Brain microvascular endothelial cell (primary cell): ENCODE measurements at regions not wholly inside any gene's neighbourhood (a gene's known extent, or its start where the extent isn't known, plus 50 kb on each side); places are given as distances from the start of the nearest gene placed in this dataset.

Source experiments
- DNase-seq: peaks from one replicate; pipeline ENCODE4 v3.0.0-alpha.2; 2020
- H3K27ac ChIP-seq: fragments of 250-450 bp; sonication (Bioruptor Pico); 2 replicates; pipeline ENCODE4 v1.5.1; 2020; ENCODE audit warnings: mild to moderate bottlenecking, moderate library complexity
- H3K27me3 ChIP-seq: fragments of 250-450 bp; sonication (Bioruptor Pico); replicated peaks from 2 replicates; pipeline ENCODE4 v1.5.1; 2020; ENCODE audit warnings: mild to moderate bottlenecking
- H3K36me3 ChIP-seq: fragments of 250-450 bp; sonication (Bioruptor Pico); replicated peaks from 2 replicates; pipeline ENCODE4 v1.5.1; 2020; ENCODE audit warnings: mild to moderate bottlenecking
- H3K4me3 ChIP-seq: 2 replicates; pipeline ENCODE4 v1.5.1; 2011; ENCODE audit warnings: low read depth, mild to moderate bottlenecking, control low read depth, low read length, moderate library complexity
- in situ Hi-C: cut with HindIII; loops from 2 replicates; pipeline ENCODE4 v1.10.0; 2017; ENCODE audit warnings: low sequenced_read_pairs, low pct_ligation_motif_present
- TF ChIP-seq, protein P1 (sequence below): IDR thresholded peaks from 2 replicates; pipeline ENCODE4 v1.5.1; 2011; ENCODE audit warnings: low read depth, mild to moderate bottlenecking, moderate library complexity, low read length, control low read depth, inconsistent platforms; ENCODE audit errors: missing control alignments

DNA sequence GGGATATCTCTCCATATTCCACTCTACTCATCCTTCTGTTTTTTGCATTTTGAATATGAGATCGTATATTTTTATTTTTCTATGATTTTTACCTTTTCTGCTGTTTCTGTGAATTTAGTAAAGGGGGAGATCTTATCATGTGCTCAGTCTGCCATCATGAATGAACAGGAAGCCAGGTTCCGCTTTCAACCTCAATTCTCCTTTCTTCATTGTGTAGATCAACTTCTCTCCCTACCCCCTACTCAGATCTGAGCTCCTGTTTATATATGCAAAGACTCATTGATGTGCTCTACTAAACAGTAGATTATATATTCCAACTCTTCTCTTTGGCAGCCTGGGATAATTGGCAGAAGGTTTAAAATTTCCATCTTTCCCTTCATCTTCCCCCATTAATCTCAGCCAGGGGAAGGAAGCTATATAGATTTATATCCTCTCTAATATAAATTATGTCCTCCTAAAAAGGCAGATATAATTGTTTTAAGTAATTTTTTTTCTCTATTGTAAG is 336.7 kb upstream of the PLET1 start:
- H3K36me3 ChIP-seq, result no peaks in the 10 kb centered on the region
- no peak for DNase-seq
- no peak overlapping the region for H3K4me3 ChIP-seq
- no peaks in the 10 kb centered on the region for H3K27me3 ChIP-seq
- H3K27ac ChIP-seq, result no peak overlapping the region
- in situ Hi-C loops, result no loop called here
- TF ChIP-seq, protein P1, sequence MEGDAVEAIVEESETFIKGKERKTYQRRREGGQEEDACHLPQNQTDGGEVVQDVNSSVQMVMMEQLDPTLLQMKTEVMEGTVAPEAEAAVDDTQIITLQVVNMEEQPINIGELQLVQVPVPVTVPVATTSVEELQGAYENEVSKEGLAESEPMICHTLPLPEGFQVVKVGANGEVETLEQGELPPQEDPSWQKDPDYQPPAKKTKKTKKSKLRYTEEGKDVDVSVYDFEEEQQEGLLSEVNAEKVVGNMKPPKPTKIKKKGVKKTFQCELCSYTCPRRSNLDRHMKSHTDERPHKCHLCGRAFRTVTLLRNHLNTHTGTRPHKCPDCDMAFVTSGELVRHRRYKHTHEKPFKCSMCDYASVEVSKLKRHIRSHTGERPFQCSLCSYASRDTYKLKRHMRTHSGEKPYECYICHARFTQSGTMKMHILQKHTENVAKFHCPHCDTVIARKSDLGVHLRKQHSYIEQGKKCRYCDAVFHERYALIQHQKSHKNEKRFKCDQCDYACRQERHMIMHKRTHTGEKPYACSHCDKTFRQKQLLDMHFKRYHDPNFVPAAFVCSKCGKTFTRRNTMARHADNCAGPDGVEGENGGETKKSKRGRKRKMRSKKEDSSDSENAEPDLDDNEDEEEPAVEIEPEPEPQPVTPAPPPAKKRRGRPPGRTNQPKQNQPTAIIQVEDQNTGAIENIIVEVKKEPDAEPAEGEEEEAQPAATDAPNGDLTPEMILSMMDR, result no peak

- in situ Hi-C loops, result no loop called here
- TF ChIP-seq, protein P1, result no peak
Observed at GRCh38 chr11:112599265-112599664, 338.6 kb upstream of the PLET1 start.

DNA sequence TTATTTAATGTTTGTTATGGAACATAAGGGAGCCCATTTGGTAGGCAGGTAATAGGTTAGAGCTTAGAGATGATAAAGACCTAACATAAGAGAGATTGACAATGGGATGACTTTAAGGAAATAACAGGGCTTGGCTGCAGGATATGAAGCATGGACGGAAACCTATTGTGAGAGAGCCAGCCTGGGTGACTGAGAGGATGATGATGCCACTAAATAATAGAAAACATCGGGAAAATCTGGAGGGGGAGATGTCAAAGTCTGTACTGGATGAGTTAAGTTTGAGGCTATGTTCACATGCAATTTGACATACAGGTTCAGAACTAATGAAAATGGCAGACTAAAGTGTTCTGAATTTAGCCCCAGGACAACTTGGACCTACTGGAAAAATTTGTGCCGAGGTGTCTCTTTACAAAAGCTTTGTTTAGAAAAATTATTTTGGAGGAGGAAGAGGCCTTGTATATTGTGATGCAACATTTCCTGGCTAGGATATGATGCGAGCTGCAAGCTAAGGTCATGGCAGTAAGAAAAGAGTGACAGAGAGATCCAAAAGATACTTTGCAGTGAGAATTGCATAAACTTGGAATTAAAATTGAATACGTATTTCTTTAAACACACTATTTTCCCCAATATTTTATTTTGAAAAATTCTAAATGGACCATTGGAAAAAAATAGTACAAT is 339.3 kb upstream of the PLET1 start:
- H3K27me3 ChIP-seq, result no peaks in the 10 kb centered on the region
- in situ Hi-C loops, result no loop called here

More at GRCh38 chr11:112599265-112599664, 338.6 kb upstream of the PLET1 start:
- H3K27ac ChIP-seq, result no peak overlapping the region
- DNase-seq, result no peak
- H3K27me3 ChIP-seq, result no peaks in the 10 kb centered on the region
- no peaks in the 10 kb centered on the region for H3K36me3 ChIP-seq
- H3K4me3 ChIP-seq, result no peak overlapping the region

DNA sequence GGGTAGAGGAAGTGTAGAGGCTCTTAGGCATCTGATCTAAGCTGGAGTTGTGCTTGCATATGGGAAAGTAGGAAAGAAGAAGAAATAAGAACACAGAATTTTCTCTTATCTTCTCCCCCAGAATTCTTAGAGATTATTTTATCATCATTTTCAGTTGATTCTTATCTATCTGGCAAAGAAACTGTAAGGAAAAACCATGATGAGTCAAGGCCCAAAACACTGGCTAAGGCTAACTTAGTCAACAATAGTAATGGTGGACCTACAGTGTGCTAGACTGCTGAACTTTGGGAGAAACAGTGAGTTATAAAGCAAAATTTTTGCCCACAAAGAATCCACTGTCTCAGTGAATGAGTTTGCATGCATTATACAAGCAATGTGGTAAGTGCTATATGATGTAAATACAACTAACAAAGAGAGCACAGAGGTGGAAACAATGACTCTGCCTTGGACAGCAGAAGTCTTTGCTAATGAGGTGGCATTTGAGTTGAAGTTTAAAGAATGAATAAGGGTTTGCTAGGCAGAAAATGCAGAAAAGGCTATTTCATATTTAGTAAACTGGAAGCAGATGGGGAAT is 344.5 kb upstream of the PLET1 start:
- in situ Hi-C loops, result no loop called here
- peak; percentile 20 for DNase-seq
- H3K27ac ChIP-seq, result no peak overlapping the region
- TF ChIP-seq, protein P1, result no peak
- no peaks in the 10 kb centered on the region for H3K36me3 ChIP-seq
- no peak overlapping the region for H3K4me3 ChIP-seq
- H3K27me3 ChIP-seq, result no peaks in the 10 kb centered on the region

More for the DNA sequence above, 339.3 kb upstream of the PLET1 start:
- no peak overlapping the region for H3K4me3 ChIP-seq
- no peaks in the 10 kb centered on the region for H3K36me3 ChIP-seq
- no peak for DNase-seq
- H3K27ac ChIP-seq, result no peak overlapping the region
- TF ChIP-seq, protein P1, result no peak

- TF ChIP-seq, protein P1, result no peak
- Histone ChIP-seq H3K27me3 (no peaks in the 10 kb centered on the region), H3K4me3 (no peak overlapping the region), H3K27ac (no peak overlapping the region), H3K36me3 (no peaks in the 10 kb centered on the region)
- in situ Hi-C loops, result no loop called here
- DNase-seq, result no peak
Observed at GRCh38 chr11:112606656-112607055, 346.0 kb upstream of the PLET1 start.
